GM12872 (cell line): ENCODE measurements at regions not wholly inside any gene's neighbourhood (a gene's known extent, or its start where the extent isn't known, plus 50 kb on each side); places are given as distances from the start of the nearest gene placed in this dataset.

Experiments
- CTCF ChIP-seq: IDR thresholded peaks from 3 replicates; pipeline ENCODE4 v1.5.1; 2011; ENCODE audit warnings: low read depth, mild to moderate bottlenecking, low read length, moderate library complexity; ENCODE audit not compliant: insufficient read depth

DNA sequence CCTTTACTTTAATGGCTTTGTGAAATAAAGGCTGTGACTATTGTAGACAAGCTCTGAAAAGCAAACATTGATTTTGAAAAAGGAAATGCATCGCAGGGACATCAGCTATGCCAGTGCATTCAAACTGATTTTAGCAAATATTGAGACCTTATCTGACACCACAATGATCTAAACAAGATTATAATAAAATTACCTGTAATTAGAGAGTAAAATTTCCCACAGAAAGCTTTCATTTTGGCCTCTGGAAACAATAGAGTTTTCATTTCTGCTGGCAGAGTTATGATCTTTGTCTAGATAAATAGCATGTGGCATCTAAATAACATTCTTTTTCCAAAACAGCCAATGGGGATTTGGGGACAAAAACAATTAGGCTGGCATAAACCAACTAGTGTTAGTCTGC, 650.4 kb upstream of the PRMT6 start:
- TF ChIP-seq CTCF, result no peak

GRCh38 chr1:106435269-106435668, 621.2 kb upstream of the PRMT6 start:
- TF ChIP-seq CTCF, result no peak

DNA sequence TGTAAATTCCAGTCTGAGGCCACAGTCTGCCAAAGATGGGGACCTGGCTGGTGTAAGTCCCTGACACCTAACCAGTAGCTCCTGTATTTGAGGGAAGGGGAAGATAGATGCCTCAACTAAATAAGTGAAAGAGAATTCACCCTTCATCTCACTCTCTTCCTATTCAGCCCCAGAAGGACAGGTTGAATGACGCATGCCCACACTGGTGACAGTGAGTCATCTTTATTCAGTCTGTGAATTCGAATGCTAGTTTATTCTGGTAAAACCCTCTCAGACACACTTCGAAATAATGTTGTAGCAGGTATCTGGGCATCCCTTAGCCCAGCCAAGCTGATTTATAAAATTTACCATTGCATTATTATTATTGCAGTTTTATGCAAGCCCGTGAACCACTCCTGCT, 617.0 kb upstream of the PRMT6 start:
- TF ChIP-seq CTCF, result no peak

GRCh38 chr1:106447466-106447865, 609.0 kb upstream of the PRMT6 start:
- TF ChIP-seq CTCF, result no peak

DNA sequence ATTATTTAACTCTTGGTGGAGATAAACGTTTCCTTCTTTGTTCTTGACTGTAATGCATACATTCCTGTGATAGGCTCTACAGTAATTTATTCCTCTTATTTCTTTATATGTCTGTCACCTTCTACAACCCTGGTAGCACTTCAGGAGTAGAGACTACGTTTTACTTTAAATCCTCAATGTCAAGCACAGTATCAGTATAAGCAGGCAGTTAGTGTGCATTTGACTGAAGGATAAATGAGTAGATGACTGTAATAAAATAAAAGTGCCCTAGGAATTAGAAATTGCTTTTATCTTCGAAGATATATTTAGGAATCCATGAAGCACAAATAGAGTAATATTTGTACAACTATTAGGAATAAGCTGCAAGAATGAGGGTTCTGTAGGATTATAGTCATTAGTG, 599.6 kb upstream of the PRMT6 start:
- TF ChIP-seq CTCF, result no peak

- TF ChIP-seq CTCF, result no peak
Observed at GRCh38 chr1:106457368-106457767, 599.1 kb upstream of the PRMT6 start.

DNA sequence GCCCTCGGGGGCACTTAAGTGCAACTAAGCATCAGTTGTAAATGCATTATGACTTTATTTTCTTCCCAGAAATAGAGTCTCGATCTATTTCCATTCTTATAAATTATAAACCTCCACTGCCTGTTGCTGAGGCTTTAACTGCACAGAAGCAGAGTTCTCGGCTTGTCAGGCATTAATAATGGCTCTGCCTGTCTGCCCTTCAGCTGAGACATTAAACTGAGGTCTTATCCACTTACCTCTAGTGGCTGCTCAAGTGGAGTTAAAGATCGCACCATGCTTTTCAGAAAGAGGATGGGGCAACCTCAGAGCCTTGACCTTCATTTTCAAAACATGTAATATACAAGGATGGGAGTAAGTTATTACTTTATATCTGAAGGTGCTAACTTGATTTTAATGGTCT, 597.6 kb upstream of the PRMT6 start:
- TF ChIP-seq CTCF, result no peak

- no peak for TF ChIP-seq CTCF
Observed at GRCh38 chr1:106459418-106459817, 597.1 kb upstream of the PRMT6 start.
